Ishikawa (cell line): ENCODE measurements at regions not wholly inside any gene's neighbourhood (a gene's known extent, or its start where the extent isn't known, plus 50 kb on each side); places are given as distances from the start of the nearest gene placed in this dataset.

Experiments used
- EGR1 ChIP-seq: IDR thresholded peaks from 2 replicates; pipeline ENCODE4 v1.6.1; 2012
- EP300 ChIP-seq: IDR thresholded peaks from 2 replicates; pipeline ENCODE4 v1.6.1; 2012; ENCODE audit warnings: borderline replicate concordance
- RAD21 ChIP-seq: IDR thresholded peaks from 2 replicates; pipeline ENCODE4 v1.6.1; 2012; ENCODE audit warnings: low read depth
- TAF1 ChIP-seq: IDR thresholded peaks from 2 replicates; pipeline ENCODE4 v1.6.1; 2012; ENCODE audit warnings: low read depth, mild to moderate bottlenecking
- YY1 ChIP-seq: IDR thresholded peaks from 2 replicates; pipeline ENCODE4 v1.6.1; 2012; ENCODE audit warnings: low read depth
- ZBTB7A ChIP-seq: IDR thresholded peaks from 2 replicates; pipeline ENCODE4 v1.6.1; 2012; ENCODE audit warnings: low read depth
- TF ChIP-seq, protein P1 (sequence below): IDR thresholded peaks from 2 replicates; pipeline ENCODE4 v1.6.1; 2012
- TF ChIP-seq, protein P2 (sequence below): IDR thresholded peaks from 2 replicates; pipeline ENCODE4 v1.6.1; 2012; ENCODE audit warnings: low read depth, mild to moderate bottlenecking
- TF ChIP-seq, protein P3 (sequence below): IDR thresholded peaks from 2 replicates; pipeline ENCODE4 v1.6.1; 2012

DNA sequence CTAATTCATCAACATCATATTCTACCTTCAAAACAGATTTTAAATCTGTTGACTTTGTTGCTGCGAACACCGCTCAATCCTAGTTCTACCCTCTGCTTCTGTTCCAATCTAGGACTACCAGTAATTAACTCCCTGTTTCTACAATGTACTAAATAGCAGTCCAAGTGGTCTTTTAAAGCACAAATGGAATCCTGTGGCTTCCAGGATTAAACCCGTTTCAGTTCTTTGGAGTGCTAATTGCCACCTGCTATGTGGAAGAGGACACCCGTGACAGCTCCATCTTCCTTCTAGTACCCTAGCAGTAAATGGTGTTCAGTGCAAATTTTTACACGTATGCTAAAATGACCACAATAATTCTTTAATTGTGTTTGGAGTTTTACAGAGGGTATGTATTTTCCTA lies 232.1 kb downstream of the TDRD3 start:
- TF ChIP-seq ZBTB7A, result no peak
- TF ChIP-seq EP300, result no peak
- TF ChIP-seq TAF1, result no peak
- TF ChIP-seq, protein P1, sequence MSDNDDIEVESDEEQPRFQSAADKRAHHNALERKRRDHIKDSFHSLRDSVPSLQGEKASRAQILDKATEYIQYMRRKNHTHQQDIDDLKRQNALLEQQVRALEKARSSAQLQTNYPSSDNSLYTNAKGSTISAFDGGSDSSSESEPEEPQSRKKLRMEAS, result no peak
- no peak for TF ChIP-seq RAD21
- TF ChIP-seq, protein P2, sequence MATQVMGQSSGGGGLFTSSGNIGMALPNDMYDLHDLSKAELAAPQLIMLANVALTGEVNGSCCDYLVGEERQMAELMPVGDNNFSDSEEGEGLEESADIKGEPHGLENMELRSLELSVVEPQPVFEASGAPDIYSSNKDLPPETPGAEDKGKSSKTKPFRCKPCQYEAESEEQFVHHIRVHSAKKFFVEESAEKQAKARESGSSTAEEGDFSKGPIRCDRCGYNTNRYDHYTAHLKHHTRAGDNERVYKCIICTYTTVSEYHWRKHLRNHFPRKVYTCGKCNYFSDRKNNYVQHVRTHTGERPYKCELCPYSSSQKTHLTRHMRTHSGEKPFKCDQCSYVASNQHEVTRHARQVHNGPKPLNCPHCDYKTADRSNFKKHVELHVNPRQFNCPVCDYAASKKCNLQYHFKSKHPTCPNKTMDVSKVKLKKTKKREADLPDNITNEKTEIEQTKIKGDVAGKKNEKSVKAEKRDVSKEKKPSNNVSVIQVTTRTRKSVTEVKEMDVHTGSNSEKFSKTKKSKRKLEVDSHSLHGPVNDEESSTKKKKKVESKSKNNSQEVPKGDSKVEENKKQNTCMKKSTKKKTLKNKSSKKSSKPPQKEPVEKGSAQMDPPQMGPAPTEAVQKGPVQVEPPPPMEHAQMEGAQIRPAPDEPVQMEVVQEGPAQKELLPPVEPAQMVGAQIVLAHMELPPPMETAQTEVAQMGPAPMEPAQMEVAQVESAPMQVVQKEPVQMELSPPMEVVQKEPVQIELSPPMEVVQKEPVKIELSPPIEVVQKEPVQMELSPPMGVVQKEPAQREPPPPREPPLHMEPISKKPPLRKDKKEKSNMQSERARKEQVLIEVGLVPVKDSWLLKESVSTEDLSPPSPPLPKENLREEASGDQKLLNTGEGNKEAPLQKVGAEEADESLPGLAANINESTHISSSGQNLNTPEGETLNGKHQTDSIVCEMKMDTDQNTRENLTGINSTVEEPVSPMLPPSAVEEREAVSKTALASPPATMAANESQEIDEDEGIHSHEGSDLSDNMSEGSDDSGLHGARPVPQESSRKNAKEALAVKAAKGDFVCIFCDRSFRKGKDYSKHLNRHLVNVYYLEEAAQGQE, result no peak
- TF ChIP-seq, protein P3, sequence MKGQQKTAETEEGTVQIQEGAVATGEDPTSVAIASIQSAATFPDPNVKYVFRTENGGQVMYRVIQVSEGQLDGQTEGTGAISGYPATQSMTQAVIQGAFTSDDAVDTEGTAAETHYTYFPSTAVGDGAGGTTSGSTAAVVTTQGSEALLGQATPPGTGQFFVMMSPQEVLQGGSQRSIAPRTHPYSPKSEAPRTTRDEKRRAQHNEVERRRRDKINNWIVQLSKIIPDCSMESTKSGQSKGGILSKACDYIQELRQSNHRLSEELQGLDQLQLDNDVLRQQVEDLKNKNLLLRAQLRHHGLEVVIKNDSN, result no peak
- TF ChIP-seq YY1, result no peak
- no peak for TF ChIP-seq EGR1
